ENCODE measurements at regions not wholly inside any gene's neighbourhood (a gene's known extent, or its start where the extent isn't known, plus 50 kb on each side); places are given as distances from the start of the nearest gene placed in this dataset.

DNA sequence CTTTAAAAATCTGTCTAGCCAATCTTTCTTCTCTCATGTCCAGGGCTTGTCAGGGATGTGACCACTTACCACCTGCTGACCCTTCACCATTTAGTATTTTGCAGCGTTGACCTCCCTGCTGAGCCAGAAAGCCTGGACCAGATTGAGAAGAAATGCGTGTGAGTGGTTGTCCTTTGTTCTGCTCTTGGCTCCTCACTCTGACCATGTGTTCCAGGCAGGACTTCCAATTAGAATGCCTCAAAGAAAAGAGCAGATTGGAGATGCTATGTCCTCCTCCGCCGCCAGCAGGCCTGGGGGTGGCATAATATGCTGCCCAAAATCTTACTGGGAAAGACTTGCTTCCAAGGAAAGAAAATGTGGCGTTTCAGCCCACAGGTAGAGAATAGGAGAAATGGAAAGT is 894.1 kb downstream of the SLC4A3 start:
- Histone ChIP-seq H3K27ac (ENCODE audit: extremely low read depth, low read depth, low read length) (no peak overlapping the region), H4K20me1 (replicated peaks; ENCODE audit: control insufficient read depth, insufficient read depth, low read length) (no peaks in the 10 kb centered on the region), H3K4me3 (no peak overlapping the region), H3K4me1 (replicated peaks in 1 of 2; ENCODE audit: control insufficient read depth in 2 of 2, insufficient read depth in 2 of 2, low read length in 2 of 2) (no peaks in the 10 kb centered on the region), H3K27me3 (ENCODE audit: control insufficient read depth in 2 of 2, insufficient read depth in 2 of 2, low read length in 2 of 2) (no peaks in the 10 kb centered on the region), H2AFZ (ENCODE audit: low read depth, low read length) (no peak overlapping the region), H3K36me3 (ENCODE audit: control insufficient read depth, insufficient read depth, low read length) (no peaks in the 10 kb centered on the region), H3K9me3 (replicated peaks; ENCODE audit: control insufficient read depth, insufficient read depth, low read depth, low read length) (no peaks in the 10 kb centered on the region), H3K79me2 (ENCODE audit: control insufficient read depth, insufficient read depth, low read length) (no peaks in the 10 kb centered on the region), H3K9me1 (ENCODE audit: control insufficient read depth, insufficient read depth, low read length) (no peaks in the 10 kb centered on the region), H3K4me2 (ENCODE audit: insufficient read depth, low read length) (no peak overlapping the region), H3K9ac (ENCODE audit: insufficient read depth in 1 of 2, low read depth in 2 of 2, low read length in 2 of 2) (no peak overlapping the region)
- in situ Hi-C loops (cut with MboI): no loop called here
- DNase-seq (ENCODE audit: extremely low read depth in 1 of 4, low spot score in 3 of 4) (no peak), ATAC-seq (no peak), FAIRE-seq (no peak)
- WGBS (ENCODE audit: insufficient coverage, low coverage, missing lambda C conversion rate): 0% methylated on average over 5 of the region's 5 CpGs
- TF ChIP-seq RNF219 (CRISPR knock-in tag; IDR thresholded peaks at IDR 0.05): no peak
- no peak for TF ChIP-seq PCBP1 (IDR thresholded peaks at IDR 0.05; ENCODE audit: low read depth, low read length, poor library complexity, severe bottlenecking)
- no peak for TF ChIP-seq PHB2 (IDR thresholded peaks at IDR 0.05; ENCODE audit: low read depth)
- no peak for TF ChIP-seq ZFP1 (CRISPR knock-in tag; IDR thresholded peaks at IDR 0.05)
- no peak for TF ChIP-seq UBTF (IDR thresholded peaks at IDR 0.05; ENCODE audit: borderline replicate concordance in 1 of 2, low read depth in 2 of 2, low read length in 2 of 2)
- no peak for TF ChIP-seq SAFB2 (IDR thresholded peaks at IDR 0.05; ENCODE audit: borderline replicate concordance, low read depth, low read length, severe bottlenecking)
- TF ChIP-seq E2F3 (CRISPR knock-in tag; IDR thresholded peaks at IDR 0.05): no peak
- TF ChIP-seq ARNT (IDR thresholded peaks at IDR 0.05): no peak
- TF ChIP-seq, protein P1, sequence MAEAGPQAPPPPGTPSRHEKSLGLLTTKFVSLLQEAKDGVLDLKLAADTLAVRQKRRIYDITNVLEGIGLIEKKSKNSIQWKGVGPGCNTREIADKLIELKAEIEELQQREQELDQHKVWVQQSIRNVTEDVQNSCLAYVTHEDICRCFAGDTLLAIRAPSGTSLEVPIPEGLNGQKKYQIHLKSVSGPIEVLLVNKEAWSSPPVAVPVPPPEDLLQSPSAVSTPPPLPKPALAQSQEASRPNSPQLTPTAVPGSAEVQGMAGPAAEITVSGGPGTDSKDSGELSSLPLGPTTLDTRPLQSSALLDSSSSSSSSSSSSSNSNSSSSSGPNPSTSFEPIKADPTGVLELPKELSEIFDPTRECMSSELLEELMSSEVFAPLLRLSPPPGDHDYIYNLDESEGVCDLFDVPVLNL (CRISPR knock-in tag; IDR thresholded peaks at IDR 0.05; ENCODE audit: low read depth): no peak
- TF ChIP-seq SMAD2 (IDR thresholded peaks at IDR 0.05; ENCODE audit: low read depth, low read length): no peak
- TF ChIP-seq HNRNPLL (IDR thresholded peaks at IDR 0.05; ENCODE audit: low read depth, low read length, poor library complexity, severe bottlenecking): no peak
- no peak for TF ChIP-seq DPF2 (IDR thresholded peaks at IDR 0.05)
- TF ChIP-seq ELK1 (CRISPR knock-in tag; IDR thresholded peaks at IDR 0.05): no peak
- TF ChIP-seq XRCC3 (IDR thresholded peaks at IDR 0.05): no peak
- no peak for TF ChIP-seq ZNF134 (CRISPR knock-in tag; conservative IDR thresholded peaks at IDR 0.05)
- TF ChIP-seq NFYB (IDR thresholded peaks at IDR 0.05; ENCODE audit: extremely low read depth, insufficient read length): no peak
- TF ChIP-seq HMGN3 (IDR thresholded peaks at IDR 0.05; ENCODE audit: borderline replicate concordance, extremely low read depth, insufficient read length, low read depth, low read length): no peak
- no peak for TF ChIP-seq NFXL1 (CRISPR knock-in tag; IDR thresholded peaks at IDR 0.05)
- TF ChIP-seq KHSRP (IDR thresholded peaks at IDR 0.05): no peak
- no TSS peak for BruUV-seq (replicated peaks)
- ChIA-PET CTCF (ENCODE audit: low intra/inter-chr PET ratio) (no interaction called here), POLR2A (no interaction called here)
- intact Hi-C loops (cut with micrococcal nuclease): no loop called here

Measured in K562 (cell line).